WERI-Rb-1 (cell line): ENCODE measurements at regions not wholly inside any gene's neighbourhood (a gene's known extent, or its start where the extent isn't known, plus 50 kb on each side); places are given as distances from the start of the nearest gene placed in this dataset.

Experiments used
- DNase-seq: peaks from one replicate; pipeline ENCODE4 v3.0.0-alpha.2; 2020
- H3K27ac ChIP-seq: fragments of 250-450 bp; sonication (Bioruptor Pico); 2 replicates; pipeline ENCODE4 v1.5.1; 2020; ENCODE audit warnings: mild to moderate bottlenecking, moderate library complexity
- H3K27me3 ChIP-seq: fragments of 250-450 bp; sonication (Bioruptor Pico); 2 replicates; pipeline ENCODE4 v1.5.1; 2021; ENCODE audit warnings: mild to moderate bottlenecking, low read depth, moderate library complexity; ENCODE audit not compliant: insufficient read depth, severe bottlenecking
- H3K36me3 ChIP-seq: fragments of 250-450 bp; sonication (Bioruptor Pico); 2 replicates; pipeline ENCODE4 v1.5.1; 2020; ENCODE audit warnings: mild to moderate bottlenecking, moderate library complexity
- H3K4me3 ChIP-seq: 2 replicates; pipeline ENCODE4 v1.5.1; 2011; ENCODE audit warnings: low read depth, mild to moderate bottlenecking, control low read depth, low read length
- H3K9me3 ChIP-seq: fragments of 250-450 bp; sonication (Bioruptor Pico); 2 replicates; pipeline ENCODE4 v1.5.1; 2021; ENCODE audit warnings: mild to moderate bottlenecking, moderate library complexity; ENCODE audit not compliant: severe bottlenecking
- TF ChIP-seq, protein P1 (sequence below): IDR thresholded peaks from 2 replicates; pipeline ENCODE4 v1.5.1; 2011; ENCODE audit warnings: low read depth, mild to moderate bottlenecking, control low read depth, inconsistent platforms, low read length

DNA sequence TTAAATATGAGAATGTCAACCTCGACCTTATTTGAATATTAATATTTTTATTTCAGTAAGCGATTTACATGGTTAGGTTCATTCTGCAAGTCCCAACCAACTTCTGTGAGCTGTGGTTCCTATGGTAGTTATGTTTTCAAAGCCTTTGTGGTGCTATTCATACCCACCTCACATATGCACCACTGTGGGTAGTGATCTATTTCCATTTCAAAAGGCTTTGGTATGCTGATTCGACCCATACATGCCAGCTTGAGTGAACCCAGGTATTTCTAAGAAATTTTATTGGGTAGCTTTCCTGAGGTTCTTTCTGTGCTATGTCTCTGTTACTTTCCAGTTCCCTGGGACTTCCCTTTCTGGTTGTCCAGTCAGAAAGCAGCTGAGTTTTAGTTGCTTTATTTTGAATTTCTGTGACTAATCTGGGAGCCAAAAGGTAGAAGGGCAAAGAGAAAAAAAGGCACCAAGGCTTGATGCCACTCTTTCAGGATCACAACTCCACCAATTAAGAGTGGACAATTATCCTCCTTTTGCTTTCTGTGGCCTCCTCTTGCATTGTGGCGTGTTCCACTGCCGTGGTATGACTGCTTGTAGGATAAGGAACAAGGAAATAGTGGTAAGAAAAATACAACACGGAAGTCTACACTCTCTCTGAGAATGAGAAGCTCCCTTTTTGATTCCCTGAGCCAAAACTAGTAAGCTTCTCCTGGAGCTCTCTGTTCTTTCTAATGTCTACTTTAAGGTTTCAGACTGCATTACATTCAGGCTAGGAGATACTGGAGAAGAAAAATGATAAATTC lies 729.1 kb downstream of the NOVA1 start:
- TF ChIP-seq, protein P1, sequence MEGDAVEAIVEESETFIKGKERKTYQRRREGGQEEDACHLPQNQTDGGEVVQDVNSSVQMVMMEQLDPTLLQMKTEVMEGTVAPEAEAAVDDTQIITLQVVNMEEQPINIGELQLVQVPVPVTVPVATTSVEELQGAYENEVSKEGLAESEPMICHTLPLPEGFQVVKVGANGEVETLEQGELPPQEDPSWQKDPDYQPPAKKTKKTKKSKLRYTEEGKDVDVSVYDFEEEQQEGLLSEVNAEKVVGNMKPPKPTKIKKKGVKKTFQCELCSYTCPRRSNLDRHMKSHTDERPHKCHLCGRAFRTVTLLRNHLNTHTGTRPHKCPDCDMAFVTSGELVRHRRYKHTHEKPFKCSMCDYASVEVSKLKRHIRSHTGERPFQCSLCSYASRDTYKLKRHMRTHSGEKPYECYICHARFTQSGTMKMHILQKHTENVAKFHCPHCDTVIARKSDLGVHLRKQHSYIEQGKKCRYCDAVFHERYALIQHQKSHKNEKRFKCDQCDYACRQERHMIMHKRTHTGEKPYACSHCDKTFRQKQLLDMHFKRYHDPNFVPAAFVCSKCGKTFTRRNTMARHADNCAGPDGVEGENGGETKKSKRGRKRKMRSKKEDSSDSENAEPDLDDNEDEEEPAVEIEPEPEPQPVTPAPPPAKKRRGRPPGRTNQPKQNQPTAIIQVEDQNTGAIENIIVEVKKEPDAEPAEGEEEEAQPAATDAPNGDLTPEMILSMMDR: no peak
- Histone ChIP-seq H3K27me3 (peaks cover 17% of the 10 kb centered on the region), H3K9me3 (no peaks in the 10 kb centered on the region), H3K27ac (no peak overlapping the region), H3K4me3 (no peak overlapping the region), H3K36me3 (no peaks in the 10 kb centered on the region)
- DNase-seq: no peak

DNA sequence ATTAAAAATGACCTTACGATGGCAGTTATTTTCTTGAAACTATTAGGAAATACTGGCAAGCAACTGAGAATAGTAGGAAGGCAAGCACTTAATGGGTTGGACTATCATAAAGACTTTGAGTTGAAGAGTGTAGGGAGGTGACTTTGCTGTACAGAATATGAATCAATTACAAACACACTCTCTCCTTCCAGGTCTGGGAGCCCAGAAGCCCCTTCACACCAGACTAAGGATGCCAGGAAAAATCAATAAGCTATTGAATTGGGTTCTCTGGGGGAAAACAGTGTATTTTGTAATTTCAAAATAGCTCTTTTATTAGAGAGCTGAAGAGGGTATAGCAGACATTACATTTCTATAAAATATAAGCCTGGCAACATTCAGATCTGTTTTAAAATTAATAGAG lies 736.4 kb downstream of the NOVA1 start:
- TF ChIP-seq, protein P1: no peak
- H3K4me3 ChIP-seq: no peak overlapping the region
- no peak for DNase-seq
- H3K9me3 ChIP-seq: no peaks in the 10 kb centered on the region
- peaks cover 14% of the 10 kb centered on the region for H3K27me3 ChIP-seq
- H3K36me3 ChIP-seq: no peaks in the 10 kb centered on the region
- no peak overlapping the region for H3K27ac ChIP-seq

DNA sequence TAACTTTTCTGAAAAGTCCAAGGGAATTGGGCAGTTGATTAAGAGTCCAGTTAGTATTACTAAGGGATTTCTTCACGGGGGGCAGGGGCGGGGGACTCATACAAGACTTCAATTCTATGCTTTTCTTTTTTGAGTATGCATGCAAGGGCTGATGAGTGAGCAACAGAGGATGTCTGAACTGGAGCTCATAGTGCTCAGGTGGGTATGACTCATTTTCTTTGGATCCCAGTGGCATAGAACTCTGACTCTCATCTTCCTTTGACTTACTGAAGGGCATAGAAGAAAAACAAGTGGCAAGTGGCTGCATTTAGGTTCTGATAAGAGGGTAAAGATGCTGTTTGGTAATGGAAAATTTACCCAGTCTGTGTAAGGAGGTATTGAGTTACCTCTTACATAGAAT lies 749.2 kb downstream of the NOVA1 start:
- H3K27ac ChIP-seq: no peak overlapping the region
- peaks cover 20% of the 10 kb centered on the region for H3K27me3 ChIP-seq
- TF ChIP-seq, protein P1: no peak
- DNase-seq: no peak
- H3K9me3 ChIP-seq: no peaks in the 10 kb centered on the region
- H3K4me3 ChIP-seq: no peak overlapping the region
- no peaks in the 10 kb centered on the region for H3K36me3 ChIP-seq

DNA sequence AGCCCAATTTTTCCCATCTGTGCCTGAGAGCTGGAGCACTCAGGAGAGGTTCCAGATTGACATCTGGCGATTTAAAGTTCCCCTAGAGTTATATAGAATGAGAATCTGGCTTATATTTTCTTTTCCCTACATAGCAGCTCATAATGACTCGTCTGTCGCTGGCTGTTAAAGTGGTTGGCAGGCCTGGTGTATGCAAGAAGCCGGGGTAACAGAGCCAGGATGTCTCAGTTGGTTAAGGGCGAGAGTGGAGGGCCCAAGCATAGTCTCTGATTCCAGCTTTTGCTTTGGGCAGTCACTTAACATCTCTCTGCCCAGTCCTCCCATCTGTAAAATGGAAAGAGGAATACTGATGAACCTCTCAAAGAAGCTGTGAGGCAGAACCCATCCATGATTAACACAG lies 751.6 kb downstream of the NOVA1 start:
- Histone ChIP-seq H3K27me3 (peaks cover 22% of the 10 kb centered on the region), H3K9me3 (no peaks in the 10 kb centered on the region), H3K27ac (no peak overlapping the region), H3K36me3 (no peaks in the 10 kb centered on the region), H3K4me3 (no peak overlapping the region)
- TF ChIP-seq, protein P1: no peak
- no peak for DNase-seq

DNA sequence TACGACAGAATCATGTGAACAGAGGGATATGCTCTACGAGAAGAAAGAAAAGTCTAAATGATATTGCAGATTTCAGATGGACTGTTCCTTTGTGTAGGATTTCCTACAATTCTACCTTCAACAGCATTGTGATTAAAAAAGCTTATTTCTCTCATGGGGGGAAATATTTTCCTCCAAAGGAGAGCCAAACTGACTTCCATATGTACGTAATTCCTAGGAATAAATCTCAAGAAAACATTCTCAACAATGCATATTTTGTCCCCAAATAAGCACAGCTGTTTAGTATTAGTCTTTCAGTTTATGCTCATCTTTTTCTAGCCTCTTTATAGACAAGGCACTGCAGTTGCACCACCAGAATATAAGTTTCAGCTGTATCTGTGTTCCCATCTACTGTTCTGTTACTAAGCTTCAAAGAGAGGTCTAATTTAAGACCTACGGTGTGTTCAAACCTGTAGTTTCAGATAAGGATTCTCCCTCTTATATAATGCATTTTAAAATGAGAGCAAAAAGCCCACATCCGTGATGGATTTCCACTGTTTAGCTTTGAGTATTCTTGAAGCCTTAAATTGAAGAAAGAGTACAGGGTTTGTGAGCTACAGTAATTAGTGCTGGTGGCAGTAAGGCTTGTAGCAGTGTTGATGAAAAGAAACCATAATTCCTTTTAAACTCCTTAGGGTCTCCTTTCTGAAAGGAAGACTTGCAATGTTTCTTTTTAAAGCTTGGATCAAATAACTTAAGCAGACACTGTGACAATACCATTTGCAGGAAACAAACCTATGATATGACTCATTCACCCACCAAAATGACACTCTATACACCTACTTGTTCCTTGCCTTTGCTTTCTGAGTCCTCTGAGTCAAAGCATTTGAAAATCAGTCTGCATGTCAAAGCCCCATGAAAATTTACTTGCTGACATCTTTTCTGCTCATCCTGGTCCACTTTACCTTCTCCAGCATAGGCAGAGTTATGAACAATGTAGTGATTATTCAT lies 754.1 kb downstream of the NOVA1 start:
- Histone ChIP-seq H3K27me3 (peaks cover 29% of the 10 kb centered on the region), H3K4me3 (no peak overlapping the region), H3K36me3 (no peaks in the 10 kb centered on the region), H3K9me3 (no peaks in the 10 kb centered on the region), H3K27ac (no peak overlapping the region)
- DNase-seq: no peak
- TF ChIP-seq, protein P1: no peak
